K562 (cell line): ENCODE measurements at regions not wholly inside any gene's neighbourhood (a gene's known extent, or its start where the extent isn't known, plus 50 kb on each side); places are given as distances from the start of the nearest gene placed in this dataset.

Experiments used
- CEBPZ ChIP-seq: fragments of 150-350 bp; IDR thresholded peaks from 2 replicates; pipeline ENCODE4 v1.6.1; 2014; ENCODE audit warnings: low read depth, mild to moderate bottlenecking, low read length, borderline replicate concordance
- FOXM1 ChIP-seq, 2 experiments: fragments of 450-650 bp in 1 of 2; sonication (generic) in 1 of 2; formaldehyde crosslinking in 1 of 2; IDR thresholded peaks; 2 replicates each; pipeline versions ENCODE4 v1.6.1 to v1.9.0; 2017 to 2022; ENCODE audit warnings: low read depth in 2 of 2, mild to moderate bottlenecking in 2 of 2, missing genetic modification reagents in 1 of 2, moderate library complexity in 1 of 2
- ILK ChIP-seq: fragments of 450-650 bp; IDR thresholded peaks from 2 replicates; pipeline ENCODE4 v1.6.1; 2016; ENCODE audit warnings: missing genetic modification characterization, low read depth, mild to moderate bottlenecking, missing compliant biosample characterization, moderate library complexity, borderline replicate concordance
- KLF13 ChIP-seq: fragments of 450-650 bp; IDR thresholded peaks from 2 replicates; pipeline ENCODE4 v1.6.1; 2016; ENCODE audit warnings: missing genetic modification characterization, low read depth, mild to moderate bottlenecking, missing compliant biosample characterization, moderate library complexity, borderline replicate concordance
- LEF1 ChIP-seq: fragments of 450-650 bp; IDR thresholded peaks from 2 replicates; pipeline ENCODE4 v1.6.1; 2016; ENCODE audit warnings: mild to moderate bottlenecking
- MEF2D ChIP-seq: conservative IDR thresholded peaks from 2 replicates; pipeline ENCODE4 v1.6.1; 2016; ENCODE audit warnings: low read depth, missing genetic modification characterization, missing compliant biosample characterization
- MIER1 ChIP-seq: fragments of 450-650 bp; IDR thresholded peaks from 2 replicates; pipeline ENCODE4 v1.6.1; 2016; ENCODE audit warnings: antibody characterized with exemption, mild to moderate bottlenecking, low read depth
- PHB ChIP-seq: fragments of 250-450 bp; sonication (Bioruptor Pico); IDR thresholded peaks from 2 replicates; pipeline ENCODE4 v1.5.0; 2021
- RBM39 ChIP-seq: fragments of 200-400 bp; formaldehyde crosslinking; optimal IDR thresholded peaks from 2 replicates; pipeline ENCODE3; 2018; ENCODE audit warnings: low read depth, low read length
- THRAP3 ChIP-seq: fragments of 450-650 bp; IDR thresholded peaks from 2 replicates; pipeline ENCODE4 v1.6.1; 2016; ENCODE audit warnings: mild to moderate bottlenecking, inconsistent platforms, borderline replicate concordance
- XRCC5 ChIP-seq: fragments of 200-400 bp; formaldehyde crosslinking; IDR thresholded peaks from 2 replicates; pipeline ENCODE4 v1.6.1; 2017; ENCODE audit warnings: low read depth, mild to moderate bottlenecking, low read length
- ZC3H4 ChIP-seq: sonication (generic); formaldehyde crosslinking; IDR thresholded peaks from 2 replicates; pipeline ENCODE4 v1.9.0; 2021; ENCODE audit warnings: missing genetic modification reagents, borderline replicate concordance
- ZNF224 ChIP-seq: sonication (generic); formaldehyde crosslinking; IDR thresholded peaks from 2 replicates; pipeline ENCODE4 v1.8.0; 2022; ENCODE audit warnings: mild to moderate bottlenecking, missing genetic modification reagents
- ZNF644 ChIP-seq: fragments of 200-800 bp; sonication (Bioruptor generic); IDR thresholded peaks from 2 replicates; pipeline ENCODE4 v1.6.1; 2016; ENCODE audit warnings: low read depth, missing genetic modification characterization, missing compliant biosample characterization
- ZNF696 ChIP-seq: fragments of 250-450 bp; sonication (Bioruptor Pico); conservative IDR thresholded peaks from 2 replicates; pipeline ENCODE4 v1.4.0; 2020; ENCODE audit warnings: mild to moderate bottlenecking, moderate library complexity
- ZNF785 ChIP-seq: fragments of 250-450 bp; sonication (Bioruptor Pico); IDR thresholded peaks from 2 replicates; pipeline ENCODE4 v1.4.0; 2020; ENCODE audit warnings: mild to moderate bottlenecking
- TF ChIP-seq, protein P1 (sequence below): fragments of 450-650 bp; formaldehyde crosslinking; IDR thresholded peaks from 2 replicates; pipeline ENCODE4 v1.4.0; 2022; ENCODE audit warnings: mild to moderate bottlenecking, moderate library complexity
- TF ChIP-seq, protein P2 (sequence below): fragments of 250-450 bp; sonication (Bioruptor Pico); IDR thresholded peaks from 2 replicates; pipeline ENCODE4 v1.5.0; 2022; ENCODE audit warnings: mild to moderate bottlenecking
- TF ChIP-seq, protein P3 (sequence below), 3 experiments: fragments of 200-800 bp in 1 of 3; fragments of 250-450 bp in 1 of 3; fragments of 450-650 bp in 1 of 3; sonication (Bioruptor Pico) in 1 of 3; sonication (Bioruptor generic) in 1 of 3; formaldehyde crosslinking in 1 of 3; IDR thresholded peaks; 2 replicates each; pipeline versions ENCODE4 v1.6.1 to v1.8.0; 2016 to 2022; ENCODE audit warnings: mild to moderate bottlenecking in 2 of 3, missing genetic modification characterization in 2 of 3, missing compliant biosample characterization in 1 of 3, moderate library complexity in 1 of 3

- TF ChIP-seq ZNF785 (peak; percentile 100), RBM39 (no peak), ZNF696 (CRISPR knock-in tag) (peak; percentile 95), ZC3H4 (CRISPR knock-in tag) (no peak), CEBPZ (no peak), ILK (tag) (peak; percentile 100), MEF2D (peak; percentile 100), THRAP3 (no peak), ZNF644 (tag) (peak; percentile 99), XRCC5 (no peak), PHB (CRISPR knock-in tag) (peak; percentile 98), FOXM1 (IDR thresholded peaks at IDR 0.05; ENCODE audit: low read depth) (peak; percentile 92), FOXM1 (CRISPR knock-in tag; IDR thresholded peaks at IDR 0.05; ENCODE audit: low read depth) (no peak), MIER1 (no peak), KLF13 (tag) (peak; percentile 100), ZNF224 (CRISPR knock-in tag) (no peak), LEF1 (peak; percentile 75; the same call in 1 of the 2 replicates)
- TF ChIP-seq, protein P1, sequence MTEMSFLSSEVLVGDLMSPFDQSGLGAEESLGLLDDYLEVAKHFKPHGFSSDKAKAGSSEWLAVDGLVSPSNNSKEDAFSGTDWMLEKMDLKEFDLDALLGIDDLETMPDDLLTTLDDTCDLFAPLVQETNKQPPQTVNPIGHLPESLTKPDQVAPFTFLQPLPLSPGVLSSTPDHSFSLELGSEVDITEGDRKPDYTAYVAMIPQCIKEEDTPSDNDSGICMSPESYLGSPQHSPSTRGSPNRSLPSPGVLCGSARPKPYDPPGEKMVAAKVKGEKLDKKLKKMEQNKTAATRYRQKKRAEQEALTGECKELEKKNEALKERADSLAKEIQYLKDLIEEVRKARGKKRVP (CRISPR knock-in tag): peak; percentile 100
- TF ChIP-seq, protein P2, sequence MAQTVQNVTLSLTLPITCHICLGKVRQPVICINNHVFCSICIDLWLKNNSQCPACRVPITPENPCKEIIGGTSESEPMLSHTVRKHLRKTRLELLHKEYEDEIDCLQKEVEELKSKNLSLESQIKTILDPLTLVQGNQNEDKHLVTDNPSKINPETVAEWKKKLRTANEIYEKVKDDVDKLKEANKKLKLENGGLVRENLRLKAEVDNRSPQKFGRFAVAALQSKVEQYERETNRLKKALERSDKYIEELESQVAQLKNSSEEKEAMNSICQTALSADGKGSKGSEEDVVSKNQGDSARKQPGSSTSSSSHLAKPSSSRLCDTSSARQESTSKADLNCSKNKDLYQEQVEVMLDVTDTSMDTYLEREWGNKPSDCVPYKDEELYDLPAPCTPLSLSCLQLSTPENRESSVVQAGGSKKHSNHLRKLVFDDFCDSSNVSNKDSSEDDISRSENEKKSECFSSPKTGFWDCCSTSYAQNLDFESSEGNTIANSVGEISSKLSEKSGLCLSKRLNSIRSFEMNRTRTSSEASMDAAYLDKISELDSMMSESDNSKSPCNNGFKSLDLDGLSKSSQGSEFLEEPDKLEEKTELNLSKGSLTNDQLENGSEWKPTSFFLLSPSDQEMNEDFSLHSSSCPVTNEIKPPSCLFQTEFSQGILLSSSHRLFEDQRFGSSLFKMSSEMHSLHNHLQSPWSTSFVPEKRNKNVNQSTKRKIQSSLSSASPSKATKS (CRISPR knock-in tag): peak; percentile 99
- TF ChIP-seq, protein P3, sequence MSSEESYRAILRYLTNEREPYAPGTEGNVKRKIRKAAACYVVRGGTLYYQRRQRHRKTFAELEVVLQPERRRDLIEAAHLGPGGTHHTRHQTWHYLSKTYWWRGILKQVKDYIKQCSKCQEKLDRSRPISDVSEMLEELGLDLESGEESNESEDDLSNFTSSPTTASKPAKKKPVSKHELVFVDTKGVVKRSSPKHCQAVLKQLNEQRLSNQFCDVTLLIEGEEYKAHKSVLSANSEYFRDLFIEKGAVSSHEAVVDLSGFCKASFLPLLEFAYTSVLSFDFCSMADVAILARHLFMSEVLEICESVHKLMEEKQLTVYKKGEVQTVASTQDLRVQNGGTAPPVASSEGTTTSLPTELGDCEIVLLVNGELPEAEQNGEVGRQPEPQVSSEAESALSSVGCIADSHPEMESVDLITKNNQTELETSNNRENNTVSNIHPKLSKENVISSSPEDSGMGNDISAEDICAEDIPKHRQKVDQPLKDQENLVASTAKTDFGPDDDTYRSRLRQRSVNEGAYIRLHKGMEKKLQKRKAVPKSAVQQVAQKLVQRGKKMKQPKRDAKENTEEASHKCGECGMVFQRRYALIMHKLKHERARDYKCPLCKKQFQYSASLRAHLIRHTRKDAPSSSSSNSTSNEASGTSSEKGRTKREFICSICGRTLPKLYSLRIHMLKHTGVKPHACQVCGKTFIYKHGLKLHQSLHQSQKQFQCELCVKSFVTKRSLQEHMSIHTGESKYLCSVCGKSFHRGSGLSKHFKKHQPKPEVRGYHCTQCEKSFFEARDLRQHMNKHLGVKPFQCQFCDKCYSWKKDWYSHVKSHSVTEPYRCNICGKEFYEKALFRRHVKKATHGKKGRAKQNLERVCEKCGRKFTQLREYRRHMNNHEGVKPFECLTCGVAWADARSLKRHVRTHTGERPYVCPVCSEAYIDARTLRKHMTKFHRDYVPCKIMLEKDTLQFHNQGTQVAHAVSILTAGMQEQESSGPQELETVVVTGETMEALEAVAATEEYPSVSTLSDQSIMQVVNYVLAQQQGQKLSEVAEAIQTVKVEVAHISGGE (CRISPR knock-in tag; IDR thresholded peaks at IDR 0.05): peak in 1 of 3 experiments; percentile 93; a peak in 2 of 6 replicates
These were observed 597.4 kb upstream of the CDH5 start (continued) for GRCh38 chr16:65769055-65769465.
